Thymus (tissue), 11 donors: ENCODE measurements at regions not wholly inside any gene's neighbourhood (a gene's known extent, or its start where the extent isn't known, plus 50 kb on each side); places are given as distances from the start of the nearest gene placed in this dataset.

Experiments used
- DNase-seq, 9 donors: peaks; one replicate each; pipeline ENCODE4 v3.0.0-alpha.2; 2013; ENCODE audit warnings: low spot score in 9 of 9, low read depth in 6 of 9, missing footprints in 1 of 9
- H3K27ac ChIP-seq, 2 donors: one replicate each; pipeline ENCODE4 v1.5.1; 2013; ENCODE audit warnings: control low read depth in 1 of 2, low read depth in 1 of 2, low read length in 1 of 2, mild to moderate bottlenecking in 1 of 2, moderate library complexity in 1 of 2
- H3K27me3 ChIP-seq, 2 donors: one replicate each; pipeline ENCODE4 v1.5.1; 2013; ENCODE audit warnings: low read length in 1 of 2; ENCODE audit not compliant: control insufficient read depth in 2 of 2, insufficient read depth in 1 of 2
- H3K36me3 ChIP-seq, 2 donors: one replicate each; pipeline ENCODE4 v1.5.1; 2013; ENCODE audit warnings: low read length in 1 of 2, mild to moderate bottlenecking in 1 of 2, moderate library complexity in 1 of 2; ENCODE audit not compliant: control insufficient read depth in 2 of 2, insufficient read depth in 2 of 2
- H3K4me1 ChIP-seq, 2 donors: one replicate each; pipeline ENCODE4 v1.5.1; 2013; ENCODE audit warnings: low read length in 2 of 2; ENCODE audit not compliant: control insufficient read depth in 2 of 2, insufficient read depth in 2 of 2
- H3K4me3 ChIP-seq, 2 donors: one replicate each; pipeline ENCODE4 v1.5.1; 2013; ENCODE audit warnings: low read length in 2 of 2, control low read depth in 1 of 2, mild to moderate bottlenecking in 1 of 2
- H3K9me3 ChIP-seq, 2 donors: one replicate each; pipeline ENCODE4 v1.5.1; 2013; ENCODE audit warnings: low read length in 1 of 2, mild to moderate bottlenecking in 1 of 2; ENCODE audit not compliant: control insufficient read depth in 2 of 2, insufficient read depth in 1 of 2
- WGBS: extraction: QIAGEN DNeasy Blood & Tissue Kit; methylation state at CpG from one replicate; pipeline ENCODE4 v1.1.7; 2013; 5-methylcytosine and 5-hydroxymethylcytosine counted together
- donor health status: healthy.

DNA sequence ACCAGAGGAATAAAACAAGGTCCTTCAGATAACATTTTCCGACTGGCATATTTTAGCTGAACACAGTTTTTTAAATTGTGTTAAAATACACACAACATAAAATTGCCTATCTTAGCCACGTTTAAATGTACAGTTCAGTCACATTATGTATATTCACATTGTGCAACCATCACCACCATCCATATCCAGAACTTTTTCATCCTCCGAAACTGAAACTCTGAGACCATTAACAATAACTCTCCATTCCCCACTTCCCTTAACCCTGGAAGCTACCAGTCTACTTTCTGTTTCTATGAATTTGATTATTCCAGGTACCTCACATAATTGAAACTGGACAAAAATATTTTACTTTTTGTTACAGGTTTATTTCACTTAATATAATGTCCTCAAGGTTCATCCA is 213.3 kb downstream of the ETS1 start:
- no peak overlapping the region for H3K4me3 ChIP-seq
- H3K27me3 ChIP-seq = no peaks in the 10 kb centered on the region
- no peak for DNase-seq
- 95% methylated on average over 3 of the region's 3 CpGs for WGBS
- H3K4me1 ChIP-seq = no peaks in the 10 kb centered on the region
- no peak overlapping the region for H3K27ac ChIP-seq
- no peaks in the 10 kb centered on the region for H3K36me3 ChIP-seq
- no peaks in the 10 kb centered on the region for H3K9me3 ChIP-seq

DNA sequence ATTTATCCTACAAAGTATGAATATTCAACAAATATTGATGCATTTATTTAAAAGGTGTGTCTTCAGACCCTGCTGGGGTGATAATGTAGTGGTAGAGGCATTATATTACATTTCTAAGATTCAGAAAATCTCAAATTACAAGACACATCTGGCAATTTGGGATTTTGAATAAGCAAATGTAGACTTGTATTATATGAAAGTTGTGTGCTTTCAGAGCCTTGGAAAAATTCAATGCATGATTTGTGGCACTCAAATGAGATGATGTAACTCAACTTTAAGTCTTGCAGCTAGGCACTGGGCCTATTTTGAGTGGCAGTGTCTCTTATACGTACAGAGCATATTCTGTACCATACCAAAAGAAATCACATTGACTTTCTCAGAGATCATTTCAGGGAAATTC is 214.4 kb downstream of the ETS1 start:
- Histone ChIP-seq H3K9me3 (no peaks in the 10 kb centered on the region), H3K4me1 (no peaks in the 10 kb centered on the region), H3K27ac (no peak overlapping the region), H3K36me3 (no peaks in the 10 kb centered on the region), H3K27me3 (no peaks in the 10 kb centered on the region), H3K4me3 (no peak overlapping the region)
- WGBS = 89% methylated on average over 1 of the region's 1 CpG
- DNase-seq = no peak

DNA sequence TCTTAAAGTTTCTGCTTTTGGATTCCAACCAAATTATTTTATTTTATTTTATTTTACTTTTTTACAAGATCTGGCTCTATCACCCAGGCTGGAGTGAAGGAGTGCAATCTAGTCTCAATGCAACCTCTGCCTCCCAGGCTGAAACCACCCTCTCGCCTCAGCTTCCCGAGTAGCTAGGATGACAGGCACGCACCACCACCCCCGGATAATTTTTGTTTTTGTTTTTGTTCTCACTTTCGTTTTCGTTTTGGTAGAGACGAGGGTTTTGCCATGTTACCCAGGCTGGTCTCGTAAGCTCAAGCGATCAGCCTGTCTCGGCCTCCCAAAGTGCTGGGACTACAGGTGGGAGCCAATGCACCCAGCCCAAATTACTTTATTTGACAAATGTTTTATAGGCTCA is 219.8 kb downstream of the ETS1 start:
- H3K27me3 ChIP-seq = no peaks in the 10 kb centered on the region
- no peaks in the 10 kb centered on the region for H3K36me3 ChIP-seq
- WGBS = 88% methylated on average over 10 of the region's 10 CpGs
- no peak overlapping the region for H3K27ac ChIP-seq
- H3K9me3 ChIP-seq = no peaks in the 10 kb centered on the region
- DNase-seq = no peak
- no peak overlapping the region for H3K4me3 ChIP-seq
- H3K4me1 ChIP-seq = no peaks in the 10 kb centered on the region

DNA sequence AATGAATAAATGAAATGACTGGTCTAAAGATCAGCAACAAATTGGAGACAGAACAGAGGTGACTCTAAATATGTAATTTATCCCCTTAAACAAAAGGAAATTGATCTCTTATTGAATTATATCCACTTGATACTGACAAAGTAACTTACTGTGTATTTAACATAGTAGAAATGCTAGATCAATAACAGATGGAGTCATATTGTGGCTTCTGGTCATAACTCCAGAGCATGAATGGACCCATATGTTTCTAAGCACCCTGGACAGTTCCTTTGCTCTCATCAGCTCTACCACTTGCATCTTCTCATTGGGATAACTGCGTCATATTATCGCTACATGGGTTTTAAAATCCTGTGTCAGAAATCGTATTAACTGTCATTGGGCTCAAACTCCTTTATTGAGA is 222.3 kb downstream of the ETS1 start:
- Histone ChIP-seq H3K4me1 (peaks cover 0 to 7% of the 10 kb centered on the region in 2 donors), H3K9me3 (no peaks in the 10 kb centered on the region), H3K27ac (no peak overlapping the region), H3K27me3 (no peaks in the 10 kb centered on the region), H3K36me3 (no peaks in the 10 kb centered on the region), H3K4me3 (no peak overlapping the region)
- DNase-seq = peak in 2 of 9 donors; percentile 59 to 75
- WGBS = 85% methylated on average over 3 of the region's 3 CpGs

DNA sequence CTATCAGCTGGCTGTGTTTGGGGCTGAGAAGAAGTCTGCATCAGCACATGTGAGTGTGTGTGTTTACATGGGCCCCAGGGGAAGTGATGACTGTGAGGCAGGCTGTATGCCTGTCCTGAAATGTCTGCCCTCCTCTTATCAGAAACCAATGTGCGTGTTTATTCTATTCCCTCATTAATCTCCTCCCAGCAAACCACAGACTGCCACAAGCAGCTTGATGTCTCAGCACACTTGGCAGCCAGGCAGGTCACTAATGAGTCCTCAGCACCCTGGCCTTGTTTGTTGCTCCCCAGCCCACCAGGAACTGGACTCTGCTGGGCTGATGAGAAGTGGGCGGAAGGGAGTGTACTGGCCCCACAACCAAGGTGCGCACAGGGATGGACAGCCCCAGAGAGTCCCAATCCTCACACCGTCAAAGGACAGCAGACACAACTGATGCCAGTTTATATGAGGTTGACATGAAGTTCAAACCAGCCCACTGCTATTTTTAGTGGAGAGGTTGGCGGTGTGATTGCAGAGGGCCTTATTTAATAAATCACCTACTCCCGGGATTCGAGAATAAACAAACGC is 225.8 kb downstream of the ETS1 start:
- no peaks in the 10 kb centered on the region for H3K27me3 ChIP-seq
- H3K27ac ChIP-seq = no peak overlapping the region
- H3K9me3 ChIP-seq = no peaks in the 10 kb centered on the region
- peaks cover 3 to 10% of the 10 kb centered on the region in 2 donors for H3K4me1 ChIP-seq
- no peak overlapping the region for H3K4me3 ChIP-seq
- 87% methylated on average over 8 of the region's 8 CpGs for WGBS
- peak in 1 of 9 donors; percentile 45 for DNase-seq
- no peaks in the 10 kb centered on the region for H3K36me3 ChIP-seq

DNA sequence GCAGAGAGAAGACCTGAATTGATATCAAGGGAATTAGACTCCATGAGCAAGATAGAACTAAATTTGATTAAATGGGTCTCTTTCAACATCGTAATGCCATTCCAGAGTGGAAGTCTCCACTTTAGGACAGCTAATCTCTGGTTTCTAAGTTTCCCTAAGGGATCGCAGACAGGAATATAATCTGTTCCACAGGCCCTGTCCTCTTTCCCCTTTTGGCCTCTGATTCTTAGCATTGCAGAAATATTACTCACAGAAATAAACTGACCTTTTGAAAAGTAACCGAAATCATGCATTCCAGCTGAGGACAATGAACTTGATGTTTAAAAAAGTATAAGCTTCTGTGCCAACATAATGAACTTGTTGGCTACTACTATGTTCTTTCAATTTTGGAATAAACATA is 227.8 kb downstream of the ETS1 start:
- Histone ChIP-seq H3K27ac (no peak overlapping the region), H3K4me3 (no peak overlapping the region), H3K9me3 (no peaks in the 10 kb centered on the region), H3K36me3 (no peaks in the 10 kb centered on the region), H3K4me1 (peaks cover 3 to 10% of the 10 kb centered on the region in 2 donors), H3K27me3 (no peaks in the 10 kb centered on the region)
- no peak for DNase-seq
- 96% methylated on average over 3 of the region's 3 CpGs for WGBS

DNA sequence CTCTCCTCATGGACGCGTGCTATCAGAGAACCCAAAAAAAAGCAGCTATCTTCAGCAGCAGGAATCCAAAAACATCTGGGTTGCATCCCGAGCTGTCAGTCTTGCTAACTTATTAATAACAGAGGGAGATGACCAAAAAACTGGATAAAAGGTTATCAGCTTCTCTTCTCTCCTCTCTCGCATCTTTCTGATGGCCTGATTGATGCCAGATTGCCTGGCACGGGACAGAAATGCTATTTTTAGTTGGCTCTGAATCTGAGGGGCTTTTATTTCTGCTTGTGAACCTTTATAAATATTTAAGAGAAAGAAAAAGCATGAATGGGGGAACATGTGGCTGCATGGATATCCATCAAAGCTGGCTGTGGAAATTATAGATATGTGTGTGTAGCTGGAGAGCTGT is 230.3 kb downstream of the ETS1 start:
- WGBS = 93% methylated on average over 5 of the region's 5 CpGs
- Histone ChIP-seq H3K27me3 (no peaks in the 10 kb centered on the region), H3K9me3 (no peaks in the 10 kb centered on the region), H3K4me1 (peaks cover 3 to 12% of the 10 kb centered on the region in 2 donors), H3K4me3 (no peak overlapping the region), H3K36me3 (no peaks in the 10 kb centered on the region), H3K27ac (no peak overlapping the region)
- no peak for DNase-seq

DNA sequence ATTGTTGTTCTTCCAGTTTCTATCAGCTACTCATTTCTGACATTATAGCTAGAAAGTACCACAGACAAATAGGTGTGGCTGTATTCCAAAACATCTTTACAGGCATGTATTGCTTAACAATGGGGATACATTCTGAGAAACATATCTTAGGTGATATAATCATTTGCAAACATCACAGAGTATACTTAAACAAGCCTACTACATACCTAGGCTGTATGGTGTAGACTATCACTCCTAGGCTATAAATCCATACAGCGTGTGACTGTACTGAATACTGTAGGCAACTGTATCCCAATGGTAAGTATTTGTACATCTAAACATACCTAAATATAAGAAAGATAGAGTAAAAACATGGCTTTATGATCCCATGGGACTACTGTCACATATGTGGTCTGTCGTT is 231.8 kb downstream of the ETS1 start:
- Histone ChIP-seq H3K9me3 (no peaks in the 10 kb centered on the region), H3K36me3 (no peaks in the 10 kb centered on the region), H3K27ac (no peak overlapping the region), H3K27me3 (no peaks in the 10 kb centered on the region), H3K4me3 (no peak overlapping the region), H3K4me1 (peaks cover 3 to 5% of the 10 kb centered on the region in 2 donors)
- DNase-seq = no peak
- WGBS = 98% methylated on average over 2 of the region's 2 CpGs

DNA sequence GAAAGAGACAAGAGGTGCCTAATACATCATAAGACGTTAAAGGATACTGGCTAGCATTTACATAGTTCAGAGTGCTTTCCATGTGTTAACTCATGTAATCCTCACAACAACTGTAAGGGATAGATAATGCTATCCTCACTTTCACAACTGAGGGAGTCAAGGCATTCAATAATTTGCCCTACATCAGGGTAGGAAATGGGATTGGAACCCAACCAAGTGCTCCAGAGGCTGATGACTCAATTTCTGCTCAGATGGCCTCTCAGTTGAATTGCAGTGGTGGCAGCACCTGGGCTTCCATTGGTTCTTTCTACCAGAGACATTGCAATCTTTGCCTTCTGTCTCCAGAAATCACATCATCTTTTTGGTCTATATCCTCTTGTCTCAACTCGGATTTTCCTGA is 232.9 kb downstream of the ETS1 start:
- DNase-seq = no peak
- H3K27me3 ChIP-seq = no peaks in the 10 kb centered on the region
- WGBS = 98% methylated on average over 2 of the region's 2 CpGs
- no peaks in the 10 kb centered on the region for H3K36me3 ChIP-seq
- H3K4me3 ChIP-seq = no peak overlapping the region
- H3K4me1 ChIP-seq = peaks cover 10 to 13% of the 10 kb centered on the region in 2 donors
- H3K27ac ChIP-seq = no peak overlapping the region
- H3K9me3 ChIP-seq = no peaks in the 10 kb centered on the region

DNA sequence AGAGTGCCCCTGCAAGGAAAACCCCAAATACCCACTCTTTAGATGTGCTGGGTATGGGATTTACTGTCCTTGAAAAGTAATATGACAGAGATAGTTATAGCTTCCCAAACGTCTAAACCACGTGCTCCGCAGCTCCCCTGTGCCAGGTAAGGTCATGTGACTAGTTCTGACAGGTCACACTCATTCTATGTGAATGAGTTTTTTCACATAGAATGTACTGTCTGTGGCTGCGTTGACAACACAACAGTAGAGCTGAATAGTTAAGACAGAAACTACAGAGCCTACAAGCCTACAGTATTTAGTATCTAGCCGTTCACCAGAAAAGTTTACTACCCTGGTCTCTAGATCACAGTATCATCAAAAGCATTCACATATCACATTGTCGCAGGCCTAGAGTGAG is 236.2 kb downstream of the ETS1 start:
- Histone ChIP-seq H3K4me1 (peaks cover 7 to 13% of the 10 kb centered on the region in 2 donors), H3K27ac (no peak overlapping the region), H3K4me3 (no peak overlapping the region), H3K27me3 (no peaks in the 10 kb centered on the region), H3K36me3 (no peaks in the 10 kb centered on the region), H3K9me3 (no peaks in the 10 kb centered on the region)
- DNase-seq = no peak
- 91% methylated on average over 6 of the region's 6 CpGs for WGBS
